CD14-positive monocyte (primary cell): ENCODE measurements at regions not wholly inside any gene's neighbourhood (a gene's known extent, or its start where the extent isn't known, plus 50 kb on each side); places are given as distances from the start of the nearest gene placed in this dataset.

Experiments
- DNase-seq, 3 donors: peaks; one replicate each; pipeline ENCODE4 v3.0.0-alpha.2; 2011 to 2022
- H2AFZ ChIP-seq: 2 replicates; pipeline ENCODE4 v1.6.0; 2012; ENCODE audit warnings: mild to moderate bottlenecking, low read depth, low read length, inconsistent platforms; ENCODE audit not compliant: insufficient read depth, poor library complexity, severe bottlenecking
- H3K27ac ChIP-seq, 2 donors: 1 replicate in 1 of 2; 2 replicates in 1 of 2; pipeline ENCODE4 v1.5.1; 2012 to 2013; ENCODE audit warnings: low read length in 2 of 2, control low read depth in 1 of 2, inconsistent platforms in 1 of 2, low read depth in 1 of 2, mild to moderate bottlenecking in 1 of 2
- H3K27me3 ChIP-seq, 2 donors: one replicate each; pipeline versions ENCODE4 v1.6.0 to v1.6.1; 2011 to 2013; ENCODE audit warnings: low read length in 2 of 2; ENCODE audit not compliant: control insufficient read depth in 2 of 2, insufficient read depth in 2 of 2
- H3K36me3 ChIP-seq, 2 donors: replicated peaks in 1 of 2; 1 replicate in 1 of 2; 2 replicates in 1 of 2; pipeline versions ENCODE4 v1.5.1 to v1.6.1; 2012 to 2013; ENCODE audit warnings: low read length in 2 of 2, control low read depth in 1 of 2, inconsistent platforms in 1 of 2, mild to moderate bottlenecking in 1 of 2; ENCODE audit not compliant: insufficient read depth in 2 of 2, control insufficient read depth in 1 of 2
- H3K4me1 ChIP-seq, 2 donors: 1 replicate in 1 of 2; 2 replicates in 1 of 2; pipeline versions ENCODE4 v1.5.1 to v1.6.1; 2012 to 2013; ENCODE audit warnings: low read length in 2 of 2, control low read depth in 1 of 2, inconsistent platforms in 1 of 2, mild to moderate bottlenecking in 1 of 2, moderate library complexity in 1 of 2; ENCODE audit not compliant: insufficient read depth in 2 of 2, control insufficient read depth in 1 of 2
- H3K4me2 ChIP-seq: replicated peaks from 2 replicates; pipeline ENCODE3; 2012; ENCODE audit warnings: low read length, moderate library complexity, mild to moderate bottlenecking; ENCODE audit not compliant: poor library complexity, severe bottlenecking; ENCODE audit errors: extremely low read depth
- H3K4me3 ChIP-seq, 3 experiments: fragments of 200-600 bp in 1 of 3; sonication (generic) in 1 of 3; replicated peaks in 1 of 3; 1 replicate in 2 of 3; 2 replicates in 1 of 3; pipeline ENCODE4 v1.5.1; 2011 to 2013; ENCODE audit warnings: low read length in 3 of 3, mild to moderate bottlenecking in 3 of 3, control low read depth in 2 of 3, low read depth in 2 of 3, inconsistent platforms in 1 of 3, moderate library complexity in 1 of 3
- H3K79me2 ChIP-seq: 2 replicates; pipeline ENCODE4 v1.6.0; 2012; ENCODE audit warnings: mild to moderate bottlenecking, control low read depth, inconsistent platforms, low read length, moderate library complexity; ENCODE audit not compliant: insufficient read depth
- H3K9ac ChIP-seq: 2 replicates; pipeline ENCODE4 v1.6.0; 2017; ENCODE audit warnings: low read length, mild to moderate bottlenecking; ENCODE audit not compliant: insufficient read depth, poor library complexity, severe bottlenecking
- H3K9me3 ChIP-seq, 2 donors: replicated peaks in 1 of 2; 1 replicate in 1 of 2; 2 replicates in 1 of 2; pipeline versions ENCODE4 v1.5.1 to v1.6.1; 2012 to 2013; ENCODE audit warnings: low read length in 2 of 2, control low read depth in 1 of 2; ENCODE audit not compliant: control insufficient read depth in 1 of 2, insufficient read depth in 1 of 2
- H4K20me1 ChIP-seq: 2 replicates; pipeline ENCODE4 v1.6.0; 2012; ENCODE audit warnings: mild to moderate bottlenecking, low read length, control low read depth, moderate library complexity; ENCODE audit not compliant: insufficient read depth
- H3K27ac Mint-ChIP-seq, 7 donors: one replicate each; pipeline ENCODE4 v1.8.0; 2020; ENCODE audit warnings: mild to moderate bottlenecking in 7 of 7, mixed read lengths in 7 of 7, moderate library complexity in 6 of 7, inconsistent platforms in 2 of 7
- H3K27me3 Mint-ChIP-seq, 3 donors: one replicate each; pipeline ENCODE4 v1.8.0; 2021 to 2022; ENCODE audit warnings: low read depth in 3 of 3, mild to moderate bottlenecking in 3 of 3, mixed read lengths in 3 of 3, moderate library complexity in 3 of 3, inconsistent platforms in 1 of 3
- H3K36me3 Mint-ChIP-seq, 2 donors: one replicate each; pipeline ENCODE4 v1.8.0; 2020; ENCODE audit warnings: mixed read lengths in 2 of 2, inconsistent platforms in 1 of 2, mild to moderate bottlenecking in 1 of 2
- H3K4me1 Mint-ChIP-seq: one replicate; pipeline ENCODE4 v1.8.0; 2020; ENCODE audit warnings: mild to moderate bottlenecking, mixed read lengths
- H3K4me3 Mint-ChIP-seq, 2 donors: one replicate each; pipeline ENCODE4 v1.8.0; 2020; ENCODE audit warnings: mild to moderate bottlenecking in 2 of 2, mixed read lengths in 2 of 2, moderate library complexity in 1 of 2
- H3K9me3 Mint-ChIP-seq, 7 donors: one replicate each; pipeline ENCODE4 v1.8.0; 2020 to 2022; ENCODE audit warnings: mixed read lengths in 7 of 7, mild to moderate bottlenecking in 6 of 7, moderate library complexity in 6 of 7, inconsistent platforms in 2 of 7
- WGBS: methylation state at CpG from one replicate; pipeline ENCODE4 v1.1.5; 2013; ENCODE audit warnings: missing lambda C conversion rate; ENCODE audit not compliant: insufficient coverage; 5-methylcytosine and 5-hydroxymethylcytosine counted together
- intact Hi-C, 2 donors: fragments of 100-400 bp; cut with micrococcal nuclease; formaldehyde crosslinking; loops; one replicate each; pipeline versions ENCODE4 v1.15.0 to v1.15.1; 2023
- TF ChIP-seq, protein P1 (sequence below): fragments of 200-600 bp; IDR thresholded peaks from one replicate; pipeline ENCODE4 v1.8.0; 2022; ENCODE audit warnings: antibody characterized with exemption, mild to moderate bottlenecking

DNA sequence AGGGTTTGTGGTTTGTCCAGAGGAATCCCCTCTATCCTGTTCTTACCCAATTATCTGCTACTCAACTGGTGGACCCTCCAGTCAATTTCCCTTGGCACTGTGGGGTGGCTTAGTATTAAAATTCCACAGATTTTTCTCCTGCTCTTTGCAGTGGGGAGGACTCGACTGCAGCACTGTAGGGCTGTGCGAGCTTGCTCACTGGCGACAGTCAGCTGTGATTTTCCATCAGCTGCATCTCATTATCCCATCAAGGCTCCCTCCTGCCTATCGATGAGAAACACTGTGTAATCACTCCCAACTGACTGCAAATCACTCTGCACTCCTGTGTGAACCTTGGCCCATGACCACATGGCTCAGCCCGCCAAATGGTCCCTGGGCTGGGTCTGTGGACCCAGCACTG is 90.5 kb upstream of the MAF start:
- H3K36me3 ChIP-seq: no peaks in the 10 kb centered on the region
- peak overlapping the region in 1 of 7 donors; percentile 54 for H3K27ac Mint-ChIP-seq
- H3K9me3 ChIP-seq: peaks cover 9 to 11% of the 10 kb centered on the region in 2 donors
- 79% methylated on average over 3 of the region's 5 CpGs for WGBS
- H3K4me1 Mint-ChIP-seq: no peaks in the 10 kb centered on the region
- H3K4me2 ChIP-seq: no peak overlapping the region
- no peaks in the 10 kb centered on the region for H3K4me1 ChIP-seq
- TF ChIP-seq, protein P1, sequence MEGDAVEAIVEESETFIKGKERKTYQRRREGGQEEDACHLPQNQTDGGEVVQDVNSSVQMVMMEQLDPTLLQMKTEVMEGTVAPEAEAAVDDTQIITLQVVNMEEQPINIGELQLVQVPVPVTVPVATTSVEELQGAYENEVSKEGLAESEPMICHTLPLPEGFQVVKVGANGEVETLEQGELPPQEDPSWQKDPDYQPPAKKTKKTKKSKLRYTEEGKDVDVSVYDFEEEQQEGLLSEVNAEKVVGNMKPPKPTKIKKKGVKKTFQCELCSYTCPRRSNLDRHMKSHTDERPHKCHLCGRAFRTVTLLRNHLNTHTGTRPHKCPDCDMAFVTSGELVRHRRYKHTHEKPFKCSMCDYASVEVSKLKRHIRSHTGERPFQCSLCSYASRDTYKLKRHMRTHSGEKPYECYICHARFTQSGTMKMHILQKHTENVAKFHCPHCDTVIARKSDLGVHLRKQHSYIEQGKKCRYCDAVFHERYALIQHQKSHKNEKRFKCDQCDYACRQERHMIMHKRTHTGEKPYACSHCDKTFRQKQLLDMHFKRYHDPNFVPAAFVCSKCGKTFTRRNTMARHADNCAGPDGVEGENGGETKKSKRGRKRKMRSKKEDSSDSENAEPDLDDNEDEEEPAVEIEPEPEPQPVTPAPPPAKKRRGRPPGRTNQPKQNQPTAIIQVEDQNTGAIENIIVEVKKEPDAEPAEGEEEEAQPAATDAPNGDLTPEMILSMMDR: no peak
- H3K27ac ChIP-seq: no peak overlapping the region
- intact Hi-C loops: no loop called here
- H3K4me3 Mint-ChIP-seq: no peak overlapping the region
- H3K4me3 ChIP-seq: no peak overlapping the region
- no peak overlapping the region for H2AFZ ChIP-seq
- H3K27me3 Mint-ChIP-seq: peaks cover 0 to 4% (median 2%) of the 10 kb centered on the region in 3 donors
- H4K20me1 ChIP-seq: no peaks in the 10 kb centered on the region
- DNase-seq: no peak
- H3K36me3 Mint-ChIP-seq: no peaks in the 10 kb centered on the region
- H3K27me3 ChIP-seq: no peaks in the 10 kb centered on the region
- H3K79me2 ChIP-seq: no peaks in the 10 kb centered on the region
- no peak overlapping the region for H3K9ac ChIP-seq
- H3K9me3 Mint-ChIP-seq: peaks cover 2 to 18% (median 13%) of the 10 kb centered on the region in 7 donors

GRCh38 chr16:79690159-79690558 is 89.6 kb upstream of the MAF start:
- H3K4me1 Mint-ChIP-seq: no peaks in the 10 kb centered on the region
- TF ChIP-seq, protein P1: no peak
- Histone ChIP-seq H3K9ac (no peak overlapping the region), H3K36me3 (no peaks in the 10 kb centered on the region), H3K27ac (no peak overlapping the region), H3K4me1 (no peaks in the 10 kb centered on the region), H4K20me1 (no peaks in the 10 kb centered on the region), H3K4me3 (no peak overlapping the region), H3K79me2 (no peaks in the 10 kb centered on the region), H3K4me2 (no peak overlapping the region), H3K9me3 (peaks cover 9 to 10% of the 10 kb centered on the region in 2 donors), H2AFZ (no peak overlapping the region), H3K27me3 (no peaks in the 10 kb centered on the region)
- H3K9me3 Mint-ChIP-seq: peaks cover 0 to 18% (median 10%) of the 10 kb centered on the region in 7 donors
- H3K4me3 Mint-ChIP-seq: no peak overlapping the region
- no peaks in the 10 kb centered on the region for H3K36me3 Mint-ChIP-seq
- H3K27ac Mint-ChIP-seq: no peak overlapping the region
- peaks cover 0 to 4% (median 2%) of the 10 kb centered on the region in 3 donors for H3K27me3 Mint-ChIP-seq
- intact Hi-C loops: no loop called here
- no peak for DNase-seq
- 86% methylated on average over 1 of the region's 4 CpGs for WGBS
